GM12872 (cell line): ENCODE measurements at regions not wholly inside any gene's neighbourhood (a gene's known extent, or its start where the extent isn't known, plus 50 kb on each side); places are given as distances from the start of the nearest gene placed in this dataset.

Experiments
- TF ChIP-seq, protein P1 (sequence below): IDR thresholded peaks from 3 replicates; pipeline ENCODE4 v1.5.1; 2011; ENCODE audit warnings: low read depth, mild to moderate bottlenecking, low read length, moderate library complexity; ENCODE audit not compliant: insufficient read depth

DNA sequence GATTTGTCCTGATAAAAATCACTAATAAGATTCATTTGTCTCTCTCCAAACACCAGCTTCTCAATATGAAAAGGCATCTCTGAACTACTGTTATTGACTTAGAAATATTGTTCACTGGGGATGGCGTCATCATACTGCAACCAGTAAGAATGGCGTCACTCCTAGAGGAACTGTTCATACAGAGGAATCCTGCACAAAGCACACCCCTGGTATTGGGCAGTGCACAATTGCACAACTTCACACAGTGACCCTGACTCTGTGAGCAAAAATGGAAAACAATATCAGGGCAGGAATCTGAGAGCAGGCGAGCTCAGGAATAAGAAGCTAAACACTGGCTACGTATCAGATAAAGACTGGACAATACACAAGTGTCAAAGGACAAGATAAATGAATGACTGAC lies 66.7 kb upstream of the PNPLA4 start:
- TF ChIP-seq, protein P1, sequence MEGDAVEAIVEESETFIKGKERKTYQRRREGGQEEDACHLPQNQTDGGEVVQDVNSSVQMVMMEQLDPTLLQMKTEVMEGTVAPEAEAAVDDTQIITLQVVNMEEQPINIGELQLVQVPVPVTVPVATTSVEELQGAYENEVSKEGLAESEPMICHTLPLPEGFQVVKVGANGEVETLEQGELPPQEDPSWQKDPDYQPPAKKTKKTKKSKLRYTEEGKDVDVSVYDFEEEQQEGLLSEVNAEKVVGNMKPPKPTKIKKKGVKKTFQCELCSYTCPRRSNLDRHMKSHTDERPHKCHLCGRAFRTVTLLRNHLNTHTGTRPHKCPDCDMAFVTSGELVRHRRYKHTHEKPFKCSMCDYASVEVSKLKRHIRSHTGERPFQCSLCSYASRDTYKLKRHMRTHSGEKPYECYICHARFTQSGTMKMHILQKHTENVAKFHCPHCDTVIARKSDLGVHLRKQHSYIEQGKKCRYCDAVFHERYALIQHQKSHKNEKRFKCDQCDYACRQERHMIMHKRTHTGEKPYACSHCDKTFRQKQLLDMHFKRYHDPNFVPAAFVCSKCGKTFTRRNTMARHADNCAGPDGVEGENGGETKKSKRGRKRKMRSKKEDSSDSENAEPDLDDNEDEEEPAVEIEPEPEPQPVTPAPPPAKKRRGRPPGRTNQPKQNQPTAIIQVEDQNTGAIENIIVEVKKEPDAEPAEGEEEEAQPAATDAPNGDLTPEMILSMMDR = no peak

DNA sequence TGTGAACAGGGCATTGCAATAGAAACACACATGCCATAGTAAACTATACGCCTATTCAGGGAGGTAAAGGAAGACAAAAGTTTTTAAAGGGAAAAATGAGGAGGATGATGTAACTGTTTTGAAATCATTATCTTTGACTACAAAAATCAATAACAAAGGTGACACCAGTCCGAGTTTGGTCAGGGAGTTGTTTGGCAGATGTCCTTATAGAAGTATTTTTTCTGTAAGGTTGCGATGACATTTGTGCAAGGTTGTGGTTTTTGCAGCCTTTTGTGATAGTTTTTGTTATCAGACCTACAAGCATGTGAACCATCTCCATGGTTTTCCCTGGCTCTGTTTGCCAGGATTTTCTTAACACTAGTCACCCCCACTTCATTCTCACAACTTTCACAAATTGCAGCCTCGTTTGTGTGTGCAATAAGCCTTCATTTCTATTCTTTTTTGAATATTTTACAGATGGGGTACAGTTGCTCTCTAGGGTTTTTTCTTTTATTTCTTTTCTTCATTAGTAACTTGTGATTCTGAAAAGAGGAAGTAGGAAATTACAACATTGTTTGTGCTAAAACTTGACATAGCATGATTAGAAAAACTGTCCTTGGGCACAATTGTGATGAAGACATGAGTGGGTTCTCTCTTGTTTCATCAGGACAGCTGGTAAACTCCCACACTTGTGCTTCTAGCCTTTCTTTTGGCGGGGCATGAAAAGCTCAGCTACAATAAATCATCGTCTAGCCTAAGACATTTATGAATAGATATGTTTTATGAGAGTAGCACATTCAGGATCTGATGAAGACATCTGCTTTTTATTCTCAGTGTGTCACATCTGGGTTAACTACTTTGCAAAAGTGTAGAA lies 60.2 kb upstream of the PNPLA4 start:
- TF ChIP-seq, protein P1 = no peak

DNA sequence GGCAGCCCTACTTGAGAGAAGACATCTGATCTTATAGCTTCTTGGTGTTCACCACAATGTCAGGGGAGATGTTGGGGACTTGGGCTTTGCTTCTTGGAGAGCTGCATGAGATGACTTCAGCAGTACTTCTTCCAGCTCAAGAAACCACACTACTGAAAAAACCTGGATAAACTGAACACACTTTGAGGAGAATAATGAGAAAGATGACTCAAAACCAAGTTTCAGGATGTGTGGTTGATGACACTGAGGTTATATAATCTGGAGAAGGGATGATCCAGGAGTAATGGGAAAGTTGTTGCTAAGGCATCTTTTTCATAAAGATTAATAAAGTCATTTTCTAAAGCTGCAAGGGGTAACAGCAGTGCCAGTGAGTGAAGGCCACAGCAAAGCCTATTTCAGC lies 58.4 kb upstream of the PNPLA4 start:
- TF ChIP-seq, protein P1 = no peak

DNA sequence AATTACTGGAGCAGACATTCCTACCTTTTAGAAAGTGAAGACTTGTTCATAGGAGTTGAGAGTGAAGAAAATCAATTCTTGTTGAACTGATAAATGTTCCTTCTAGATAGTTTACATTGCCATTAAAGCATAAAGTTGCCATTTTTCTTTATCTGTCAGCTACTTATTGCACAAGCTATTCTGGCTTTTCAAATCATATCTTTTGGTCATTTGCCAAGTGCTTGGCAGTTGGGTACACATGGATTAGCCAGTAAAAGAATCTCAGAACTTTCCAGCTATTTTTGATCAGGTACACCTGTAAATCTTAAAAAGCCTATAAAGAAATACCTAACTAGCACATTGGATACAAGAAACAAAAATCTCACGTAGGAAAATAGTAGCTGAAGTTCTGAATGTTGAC lies 56.4 kb upstream of the PNPLA4 start:
- TF ChIP-seq, protein P1 = no peak
